Superior temporal gyrus (tissue), 1 donor: ENCODE measurements at regions not wholly inside any gene's neighbourhood (a gene's known extent, or its start where the extent isn't known, plus 50 kb on each side); places are given as distances from the start of the nearest gene placed in this dataset.
"Not testable (repeated sequence)": the region's sequence is repeated elsewhere in the genome, so short reads cannot be mapped to it uniquely, and the experiment has no call there.

Experiments
- DNase-seq: peaks from one replicate; pipeline ENCODE4 v3.0.0-alpha.2; 2016; ENCODE audit errors: extremely low spot score

DNA sequence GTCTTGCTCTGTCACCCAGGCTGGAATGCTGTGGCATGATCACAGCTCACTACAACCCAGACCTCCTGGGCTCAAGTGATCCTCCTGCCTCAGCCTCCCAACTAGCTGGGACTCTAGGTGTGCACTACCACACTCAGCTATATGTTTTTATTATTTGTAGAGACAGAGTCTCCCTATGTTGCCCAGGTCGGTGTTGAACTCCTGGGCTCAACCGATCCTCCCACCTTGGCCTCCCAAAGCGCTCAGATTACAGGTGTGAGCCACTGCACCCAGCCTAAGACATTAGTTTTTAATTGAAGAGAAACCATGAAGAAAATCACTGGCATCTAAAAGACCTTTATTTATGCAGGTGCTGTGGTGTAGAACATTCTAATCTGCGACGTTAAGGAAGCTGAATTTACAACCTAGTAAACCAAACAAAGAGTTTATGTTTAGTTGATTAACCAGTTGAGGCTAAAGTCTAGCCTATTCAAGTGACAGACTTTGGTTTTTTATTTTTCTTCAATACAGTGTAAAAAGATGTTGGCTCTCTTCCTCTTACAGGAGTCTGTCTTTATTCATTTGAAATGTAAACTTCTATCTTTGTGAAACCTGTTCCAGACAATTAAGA lies 52.5 kb upstream of the NBL1 start:
- DNase-seq: no peak

DNA sequence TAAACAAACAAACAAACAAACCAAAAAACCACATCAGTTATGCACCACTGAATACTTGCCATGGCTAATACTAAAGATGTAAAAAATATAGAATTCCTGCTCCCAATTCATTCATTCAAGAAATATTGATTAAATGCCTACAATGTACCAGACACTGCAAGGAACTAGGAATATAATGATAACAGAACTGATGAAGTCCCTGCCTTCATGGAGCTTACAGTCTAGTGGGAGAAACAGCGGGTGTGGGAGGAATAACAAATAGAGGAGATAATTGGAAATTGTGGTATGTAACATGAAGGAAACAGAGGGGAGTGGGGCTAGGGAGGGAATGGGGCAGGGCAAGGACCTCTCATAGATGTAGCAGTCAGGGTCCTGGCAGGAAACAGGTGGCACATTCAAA lies 58.6 kb upstream of the NBL1 start:
- DNase-seq: no peak

DNA sequence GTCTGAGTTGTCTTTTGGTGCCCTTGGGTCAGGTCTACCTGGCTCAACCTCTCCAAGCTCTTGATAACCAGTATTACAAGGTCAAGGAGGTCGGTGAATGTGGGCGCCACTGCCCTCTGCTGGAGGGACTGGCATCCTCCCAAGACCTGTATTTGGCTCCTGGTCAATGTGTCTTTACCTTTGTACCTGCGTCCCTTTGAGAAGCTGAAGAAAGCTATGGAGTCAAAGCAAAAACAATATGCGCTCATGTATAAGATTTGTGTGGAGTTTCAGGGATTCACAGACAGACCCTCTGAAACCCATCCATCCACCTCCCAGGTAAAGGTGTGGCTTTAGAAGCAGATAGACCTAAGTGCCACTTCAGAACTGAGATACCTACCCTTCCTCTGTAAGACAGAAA lies 61.8 kb upstream of the NBL1 start:
- DNase-seq: no peak

DNA sequence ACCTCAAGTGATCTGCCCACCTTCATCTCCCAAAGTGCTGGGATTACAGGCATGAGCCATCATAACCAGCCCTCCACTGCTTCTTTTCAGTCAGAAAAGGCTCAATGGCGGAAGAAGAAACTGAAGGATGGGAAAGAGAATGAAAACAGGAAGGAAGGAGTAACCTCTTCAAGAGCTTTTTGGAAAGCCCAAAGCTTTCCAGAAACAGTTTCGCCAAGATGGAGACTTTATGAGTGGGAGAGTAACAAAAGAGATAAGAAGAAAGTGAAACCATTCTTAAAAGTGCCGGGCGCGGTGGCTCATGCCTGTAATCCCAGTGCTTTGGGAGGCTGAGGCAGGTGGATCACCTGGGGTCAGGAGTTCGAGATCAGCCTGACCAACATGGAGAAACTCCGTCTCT lies 62.7 kb upstream of the NBL1 start:
- no peak for DNase-seq

DNA sequence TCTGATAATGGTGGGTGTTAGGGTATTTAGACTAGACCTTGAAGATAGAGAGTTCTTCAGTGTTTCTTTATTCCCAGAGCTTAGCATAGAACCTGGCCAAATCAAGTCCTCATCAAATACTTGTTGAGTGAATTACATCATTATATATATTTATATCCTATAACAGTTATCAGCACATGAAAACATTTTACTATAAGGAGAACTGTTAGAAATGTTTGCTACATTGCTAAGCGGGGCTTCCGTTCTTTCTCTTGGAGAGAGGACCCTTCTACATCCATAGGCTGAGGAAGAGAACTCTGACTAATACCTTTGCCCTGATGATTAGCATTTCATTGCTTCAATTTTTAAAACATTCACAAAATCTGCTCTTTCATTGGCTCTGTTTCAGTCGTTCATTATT lies 66.5 kb upstream of the NBL1 start:
- DNase-seq: no peak

DNA sequence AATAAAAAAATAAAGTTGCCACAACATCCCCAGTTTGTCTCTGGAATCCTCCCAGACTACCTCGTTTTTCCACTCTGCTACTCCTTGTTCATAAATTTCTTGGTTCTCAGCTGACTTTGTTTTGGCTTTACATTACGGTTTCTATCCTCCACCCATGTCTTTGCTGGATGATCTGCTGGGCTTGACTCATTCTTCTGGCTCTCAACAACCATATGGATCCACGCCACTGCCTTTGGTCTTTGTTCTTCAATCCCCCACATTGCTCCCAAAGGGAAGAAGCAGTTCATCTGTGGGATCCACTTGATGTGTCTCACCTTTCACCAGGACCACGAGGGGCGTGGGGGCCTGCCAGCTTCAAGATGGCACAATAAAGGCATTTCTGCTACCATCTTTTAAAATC lies 67.1 kb upstream of the NBL1 start:
- no peak for DNase-seq

DNA sequence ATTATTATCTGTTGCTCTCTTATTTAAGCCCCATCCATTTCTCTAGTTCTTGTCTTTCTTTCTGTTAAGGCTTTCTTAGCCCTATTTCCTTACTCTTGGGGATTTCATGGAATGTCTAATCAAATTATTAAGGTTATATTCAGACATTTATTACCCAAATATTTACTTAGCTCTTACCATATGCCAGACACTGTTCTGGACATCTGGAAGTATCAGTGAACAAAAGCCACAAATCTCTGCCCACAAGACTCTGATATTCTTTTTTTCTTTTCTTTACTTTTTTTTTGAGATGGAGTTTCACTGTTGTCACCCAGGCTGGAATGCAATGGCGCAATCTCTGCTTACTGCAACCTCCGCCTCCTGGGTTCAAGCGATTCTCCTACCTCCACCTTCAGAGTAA lies 74.3 kb upstream of the NBL1 start:
- DNase-seq: no peak

DNA sequence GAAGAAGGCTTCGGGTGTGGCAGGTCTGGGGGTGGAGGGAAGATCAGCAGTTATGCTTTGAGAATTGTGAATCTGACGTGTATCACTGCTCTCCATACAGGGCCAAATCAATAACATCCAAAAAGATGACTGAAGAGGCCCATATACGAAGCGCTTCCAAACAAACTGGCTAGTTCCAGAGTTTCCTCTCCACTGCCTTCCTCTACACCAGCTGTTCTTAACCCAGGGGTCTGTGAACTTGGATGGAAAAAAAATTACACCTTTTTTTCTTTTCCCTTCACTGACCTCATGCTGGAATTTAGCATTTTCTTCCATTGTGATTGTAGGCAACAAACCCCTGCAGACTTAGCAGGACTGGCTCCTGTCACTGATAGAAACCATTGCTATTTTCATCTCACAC lies 77.1 kb upstream of the NBL1 start:
- DNase-seq: no peak

DNA sequence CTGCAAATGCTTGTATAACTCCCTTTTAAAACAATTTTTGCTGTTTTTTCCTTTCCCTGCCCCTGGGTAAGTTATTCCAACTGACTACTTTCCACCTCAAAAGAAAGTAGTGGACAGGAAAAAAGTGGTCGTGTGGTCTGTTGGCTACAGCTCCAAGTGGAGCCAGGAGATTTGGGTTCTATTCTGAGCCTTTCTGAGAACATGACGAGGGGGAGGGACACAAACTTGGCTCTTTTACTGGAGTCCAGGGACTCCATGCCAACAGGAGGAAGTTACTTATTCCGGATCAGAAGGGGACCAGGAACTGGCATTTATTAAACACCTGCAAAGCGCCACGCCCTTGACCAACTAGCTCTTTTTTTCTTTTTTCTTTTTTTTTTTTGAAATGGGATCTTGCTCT lies 79.0 kb upstream of the CAPZB start:
- DNase-seq: peak; percentile 25

DNA sequence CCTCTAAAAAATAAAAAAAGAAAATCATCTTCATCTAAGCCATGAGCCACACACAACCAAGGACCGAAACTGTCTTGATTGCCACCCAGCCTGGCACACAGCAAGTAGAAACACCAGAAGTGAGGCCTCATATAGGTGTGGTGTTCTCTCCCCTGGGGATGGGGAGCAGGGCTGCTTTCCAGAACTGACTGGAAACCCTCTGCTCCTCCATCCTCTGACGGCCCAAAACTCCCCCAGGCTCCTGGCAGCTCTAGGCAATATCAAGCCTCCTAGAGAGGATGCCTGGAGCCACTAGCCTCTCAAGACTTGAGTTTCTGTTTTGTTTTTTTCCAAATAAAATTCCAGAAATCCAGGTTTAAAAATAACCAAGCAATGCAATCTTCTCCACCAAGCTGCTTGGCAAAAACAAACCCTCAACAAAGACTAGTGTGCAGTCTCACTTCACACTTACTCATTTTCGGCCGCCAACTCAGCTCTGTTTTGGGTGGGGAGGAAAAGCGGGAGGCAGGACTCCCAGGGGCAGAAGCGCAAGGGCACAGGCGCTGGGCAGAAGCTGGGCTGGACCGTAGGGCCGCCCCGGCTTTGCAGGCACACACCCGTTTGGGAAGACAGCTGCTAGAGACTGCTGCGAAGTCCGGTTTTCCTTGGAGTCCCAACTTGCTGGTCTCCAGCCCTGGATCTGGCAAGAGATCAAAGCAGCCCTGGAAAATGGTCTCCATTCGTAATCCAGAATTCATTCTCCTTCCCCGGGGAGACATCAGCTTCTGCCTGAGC lies 78.2 kb upstream of the CAPZB start:
- DNase-seq: peak; percentile 54

DNA sequence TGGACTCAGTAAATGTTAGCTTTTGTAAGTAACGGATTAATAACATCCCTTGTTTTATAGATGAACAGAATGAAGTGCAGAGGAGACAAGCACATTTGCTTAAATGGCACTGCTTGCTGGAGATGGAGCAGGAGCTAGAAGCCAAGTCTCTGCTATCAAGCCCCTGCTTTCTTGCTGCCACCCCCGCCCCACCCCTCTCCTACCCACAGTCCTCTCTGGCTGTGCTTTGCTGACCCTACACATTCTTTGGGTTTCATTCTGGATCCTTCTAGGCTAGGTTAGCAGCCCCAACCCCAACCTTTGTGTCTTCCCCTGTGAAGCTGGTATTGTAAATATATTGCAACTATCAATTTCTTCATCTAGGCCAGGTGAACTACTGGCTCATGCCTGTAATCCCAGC lies 77.5 kb upstream of the CAPZB start:
- no peak for DNase-seq

DNA sequence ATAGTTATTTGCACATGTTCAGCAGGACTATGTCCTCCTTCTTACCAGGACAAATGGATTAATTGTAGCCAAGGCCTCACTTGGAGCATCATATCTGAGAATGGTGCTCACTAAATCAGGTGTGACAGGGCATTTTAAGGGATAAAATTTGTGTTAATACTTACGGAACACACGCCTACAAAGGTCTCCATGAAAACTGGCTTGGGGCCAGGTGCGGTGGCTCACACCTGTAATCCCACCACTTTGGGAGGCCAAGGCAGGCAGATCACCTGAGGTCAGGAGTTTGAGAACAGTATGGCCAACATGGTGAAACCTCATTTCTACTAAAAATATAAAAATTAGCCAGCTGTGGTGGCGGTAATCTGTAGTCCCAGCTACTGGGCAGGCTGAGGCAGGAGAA lies 75.1 kb upstream of the CAPZB start:
- no peak for DNase-seq

DNA sequence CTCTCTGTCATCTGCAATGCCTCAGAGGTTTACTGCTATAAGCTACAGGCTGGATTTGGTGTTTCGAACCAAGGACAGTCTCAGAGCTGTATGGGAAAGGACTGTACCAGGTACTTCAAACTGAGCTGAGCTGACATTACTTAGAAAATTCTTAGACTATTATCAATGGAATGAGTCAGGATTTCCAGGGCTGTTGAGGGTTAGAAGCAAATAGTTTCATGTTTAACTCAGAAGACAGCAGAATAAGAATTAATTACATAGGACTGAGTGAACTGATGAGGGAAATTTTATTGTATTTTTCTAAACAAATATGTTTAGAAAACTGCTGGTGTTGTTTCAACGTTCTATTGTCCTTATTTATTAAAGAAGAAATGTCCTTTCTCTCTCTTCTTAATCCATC lies 74.3 kb upstream of the CAPZB start:
- DNase-seq: no peak

DNA sequence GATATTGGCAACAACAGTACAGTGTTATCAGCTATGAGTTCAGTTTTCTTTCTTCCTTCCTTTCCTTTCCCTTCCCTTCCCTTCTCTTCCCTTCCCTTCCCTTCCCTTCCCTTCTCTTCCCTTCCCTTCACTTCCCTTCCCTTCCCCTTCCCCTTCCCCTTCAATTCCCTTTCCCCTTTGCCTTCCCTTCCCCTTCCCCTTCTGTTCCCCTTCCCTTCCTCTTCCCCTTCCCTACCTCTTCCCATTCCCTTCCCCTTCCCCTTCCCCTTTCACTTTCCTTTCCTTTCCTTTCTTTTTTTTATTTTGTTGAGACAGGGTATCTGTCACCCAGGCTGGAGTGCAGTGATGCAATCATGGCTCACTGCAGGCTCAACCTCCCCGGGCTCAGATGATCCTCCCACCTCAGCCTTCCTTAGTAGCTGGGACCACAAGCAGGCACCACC lies 72.3 kb upstream of the CAPZB start:
- no peak for DNase-seq

DNA sequence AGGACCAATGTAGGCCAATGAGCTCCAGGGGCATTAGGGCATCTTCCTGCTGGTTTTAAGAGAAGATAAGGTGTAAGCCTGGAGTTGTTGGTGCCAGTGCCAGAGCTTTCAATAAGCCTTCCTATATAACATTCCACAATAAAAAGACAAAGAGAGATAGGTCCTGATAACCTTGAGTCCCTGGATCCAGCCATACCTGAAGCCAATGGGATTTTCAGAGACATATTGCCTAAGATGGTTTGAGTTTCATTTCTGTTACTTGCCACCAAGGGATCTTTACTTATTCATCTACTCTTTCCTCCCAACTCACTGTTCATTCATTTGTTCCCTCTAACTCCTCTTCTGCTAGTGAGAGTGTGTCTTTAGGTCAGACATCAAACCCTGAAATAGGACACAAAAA lies 68.8 kb upstream of the CAPZB start:
- DNase-seq: no peak

DNA sequence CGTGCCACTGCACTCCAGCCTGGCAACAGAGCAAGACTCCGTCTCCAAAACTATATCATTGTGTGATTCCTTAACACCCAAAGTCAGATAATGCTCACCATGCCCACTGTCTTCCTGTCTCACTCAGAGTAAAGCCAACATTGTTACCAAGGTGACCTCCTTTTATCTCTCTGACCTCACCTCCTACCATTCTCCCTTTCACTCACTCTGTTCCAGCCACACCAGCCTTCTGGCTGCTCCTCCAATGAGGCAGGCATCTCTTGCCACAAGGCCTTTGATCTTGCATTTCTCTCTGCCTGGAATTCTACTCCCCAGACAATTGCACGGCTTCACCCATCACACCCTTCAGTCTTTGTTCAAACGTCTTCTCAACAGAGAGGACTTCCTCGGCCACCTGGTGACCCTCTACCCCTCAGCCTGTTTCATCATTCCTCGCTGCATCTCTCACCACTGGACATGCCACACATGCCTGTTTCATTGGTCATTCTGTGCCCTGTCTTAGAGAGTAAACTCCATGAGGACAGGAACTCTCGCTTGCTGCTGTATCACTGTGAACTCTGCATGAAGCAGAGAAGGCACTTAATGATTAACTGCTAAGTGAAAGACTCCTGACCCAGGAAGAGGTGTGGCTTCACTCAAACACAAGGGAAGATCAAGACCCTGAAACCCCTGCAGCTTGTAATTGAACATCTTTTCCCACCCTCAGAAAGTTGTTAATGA lies 67.1 kb upstream of the CAPZB start:
- no peak for DNase-seq

DNA sequence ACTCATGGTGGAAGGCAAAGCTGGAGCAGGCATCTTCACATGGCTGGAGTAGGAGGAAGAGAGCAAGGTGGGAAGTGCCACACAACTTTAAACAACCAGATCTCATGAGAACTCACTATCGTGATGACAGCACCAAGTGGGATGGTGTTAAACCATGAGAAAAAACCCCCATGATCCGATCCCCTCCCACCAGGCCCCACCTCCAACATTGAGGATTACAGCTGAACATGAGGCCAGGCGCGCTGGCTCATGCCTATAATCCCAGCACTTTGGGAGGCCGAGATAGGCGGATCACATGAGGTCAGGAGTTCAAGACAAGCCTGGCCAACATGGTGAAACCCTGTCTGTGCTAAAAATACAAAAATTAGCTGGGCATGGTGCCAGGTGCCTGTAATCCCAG lies 66.5 kb upstream of the CAPZB start:
- DNase-seq: not testable (repeated sequence)

DNA sequence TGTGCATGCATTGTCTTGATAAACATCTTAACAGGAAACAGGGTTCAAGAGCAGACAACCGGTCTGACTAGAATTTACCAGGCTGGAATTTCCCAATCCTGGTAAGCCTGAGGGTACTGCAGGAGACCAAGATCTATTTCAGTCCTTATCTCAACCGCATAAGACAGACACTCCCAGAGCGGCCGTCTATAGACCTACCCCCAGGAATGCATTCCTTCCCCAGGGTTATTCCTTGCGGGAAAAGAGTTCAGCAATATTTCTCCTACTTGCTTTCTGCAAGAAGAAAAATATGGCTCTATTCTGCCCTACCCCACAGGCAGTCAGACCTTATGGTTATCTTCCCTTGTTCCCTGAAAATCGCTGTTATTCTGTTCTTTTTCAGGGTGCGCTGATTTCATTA lies 65.1 kb upstream of the CAPZB start:
- not testable (repeated sequence) for DNase-seq

DNA sequence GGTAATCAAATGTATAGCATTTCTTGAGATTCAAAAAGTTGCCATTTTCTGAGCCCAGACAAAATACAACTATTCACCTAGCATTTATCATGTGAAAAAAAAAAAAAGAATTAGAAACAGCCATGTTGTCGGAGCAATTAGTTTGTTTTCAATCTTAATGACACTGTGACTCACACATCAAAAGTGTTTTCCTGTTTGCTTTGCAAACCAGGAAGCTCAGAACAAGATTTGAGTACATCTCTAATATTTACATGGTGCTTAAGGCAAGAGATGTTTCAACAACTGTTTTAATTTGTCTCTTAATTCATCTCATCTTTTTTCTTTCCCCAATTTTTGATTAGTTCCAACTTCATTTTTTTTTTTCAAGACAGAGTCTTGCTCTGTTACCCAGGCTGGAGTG lies 62.5 kb upstream of the CAPZB start:
- no peak for DNase-seq

DNA sequence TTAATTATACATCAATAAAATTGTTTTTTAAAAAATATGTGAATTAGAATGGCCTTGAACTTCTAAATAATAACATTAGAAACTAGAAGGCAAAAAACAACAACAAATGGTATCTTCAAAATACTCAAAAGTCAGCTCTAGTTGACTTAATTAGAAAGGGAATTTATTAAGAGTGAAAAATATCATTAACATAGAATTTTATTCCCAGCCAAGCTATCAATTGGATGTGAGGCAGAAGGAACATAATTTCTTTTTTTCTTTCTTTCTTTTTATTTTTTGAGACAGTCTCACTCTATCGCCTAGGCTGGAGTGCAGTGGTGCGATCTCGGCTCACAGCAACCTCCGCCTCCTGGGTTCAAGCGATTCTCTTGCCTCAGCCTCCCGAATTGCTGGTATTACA lies 51.2 kb upstream of the CAPZB start:
- DNase-seq: no peak

DNA sequence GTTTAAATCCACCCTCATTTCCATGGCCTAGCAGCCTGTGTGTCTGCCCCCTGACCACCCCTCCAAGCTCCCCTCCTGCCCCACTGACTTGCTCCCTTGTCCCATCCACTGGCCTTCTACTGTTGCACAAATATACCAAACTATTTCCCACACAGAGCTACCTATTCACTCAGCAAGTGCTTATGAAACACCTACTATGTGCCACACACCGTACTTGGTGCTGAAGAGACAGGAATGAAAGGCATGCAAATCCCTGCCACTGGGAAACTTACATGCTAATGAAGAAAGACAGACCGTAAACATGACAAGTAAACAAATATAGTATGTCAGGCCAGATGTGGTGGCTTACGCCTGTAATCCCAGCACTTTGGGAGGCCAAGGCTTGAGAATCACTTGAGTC lies 49.9 kb upstream of the CAPZB start:
- DNase-seq: no peak
